DND-41 (cell line): ENCODE measurements at regions not wholly inside any gene's neighbourhood (a gene's known extent, or its start where the extent isn't known, plus 50 kb on each side); places are given as distances from the start of the nearest gene placed in this dataset.

Experiments
- ATAC-seq: fragments of 200-7000 bp; cut with Tn5 transposase; 3 replicates; pipeline ENCODE4 v1.9.1; 2021; ENCODE audit warnings: low read depth; ENCODE audit not compliant: insufficient read depth
- DNase-seq: peaks from one replicate; pipeline ENCODE4 v3.0.0-alpha.2; 2020
- H2AFZ ChIP-seq: 2 replicates; pipeline ENCODE4 v1.6.0; 2012; ENCODE audit warnings: low read depth, low read length
- H3K27ac ChIP-seq: 2 replicates; pipeline ENCODE4 v1.5.1; 2012; ENCODE audit warnings: low read length, inconsistent platforms
- H3K27me3 ChIP-seq: fragments of 200-600 bp; sonication (generic); 2 replicates; pipeline ENCODE4 v1.6.0; 2012; ENCODE audit warnings: low read length, mild to moderate bottlenecking, inconsistent platforms; ENCODE audit not compliant: insufficient read depth, poor library complexity
- H3K36me3 ChIP-seq: 2 replicates; pipeline ENCODE4 v1.5.1; 2012; ENCODE audit warnings: low read length, inconsistent platforms; ENCODE audit not compliant: insufficient read depth
- H3K4me1 ChIP-seq: 2 replicates; pipeline ENCODE4 v1.5.1; 2012; ENCODE audit warnings: mild to moderate bottlenecking, low read length; ENCODE audit not compliant: insufficient read depth
- H3K4me2 ChIP-seq: 2 replicates; pipeline ENCODE4 v1.6.0; 2012; ENCODE audit warnings: mild to moderate bottlenecking, moderate library complexity, low read length, inconsistent platforms; ENCODE audit not compliant: insufficient read depth
- H3K4me3 ChIP-seq, 2 experiments: fragments of 200-600 bp in 1 of 2; shearing (Covaris generic) in 1 of 2; 2 replicates each; pipeline ENCODE4 v1.5.1; 2012 to 2016; ENCODE audit warnings: inconsistent platforms in 2 of 2, low read length in 2 of 2, mild to moderate bottlenecking in 2 of 2, low read depth in 1 of 2, moderate library complexity in 1 of 2
- H3K79me2 ChIP-seq: 2 replicates; pipeline ENCODE4 v1.6.0; 2012; ENCODE audit warnings: low read length, inconsistent platforms; ENCODE audit not compliant: insufficient read depth
- H3K9ac ChIP-seq: 2 replicates; pipeline ENCODE4 v1.6.0; 2012; ENCODE audit warnings: low read depth, mild to moderate bottlenecking, inconsistent platforms, low read length, moderate library complexity
- H3K9me3 ChIP-seq: 2 replicates; pipeline ENCODE4 v1.5.1; 2012; ENCODE audit warnings: low read length, moderate library complexity, mild to moderate bottlenecking, inconsistent platforms; ENCODE audit not compliant: insufficient read depth, severe bottlenecking
- H4K20me1 ChIP-seq: 2 replicates; pipeline ENCODE4 v1.6.0; 2012; ENCODE audit warnings: low read length; ENCODE audit not compliant: insufficient read depth
- EZH2 ChIP-seq: IDR thresholded peaks from 3 replicates; pipeline ENCODE4 v1.6.1; 2012; ENCODE audit warnings: borderline replicate concordance, low read depth, mild to moderate bottlenecking, moderate library complexity, low read length, inconsistent platforms; ENCODE audit not compliant: severe bottlenecking
- TF ChIP-seq, protein P1 (sequence below): IDR thresholded peaks from 2 replicates; pipeline ENCODE4 v1.5.1; 2012; ENCODE audit warnings: borderline replicate concordance, low read length, moderate library complexity, mild to moderate bottlenecking; ENCODE audit not compliant: poor library complexity, severe bottlenecking; ENCODE audit errors: extremely low read depth

DNA sequence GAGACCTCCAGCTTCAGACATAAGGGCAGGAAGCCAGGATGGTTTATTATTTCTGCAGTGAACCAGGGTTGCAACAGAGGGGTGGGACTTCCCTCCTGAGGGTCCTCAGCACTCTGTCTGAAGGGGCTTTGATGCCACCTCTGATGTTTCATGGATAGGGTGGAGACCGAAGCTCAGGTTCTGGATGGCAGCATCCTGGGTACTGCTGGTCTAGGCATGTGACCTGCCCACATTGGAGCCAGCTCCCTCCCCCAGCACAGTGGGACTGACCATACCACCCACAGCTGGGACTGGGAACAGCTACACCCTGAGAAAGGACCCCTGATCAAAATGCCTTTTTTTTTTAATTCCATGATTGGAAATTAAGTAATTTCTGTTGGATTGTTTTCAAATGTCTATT, 355.2 kb downstream of the ZNF516 start:
- H3K4me1 ChIP-seq: peaks cover 6% of the 10 kb centered on the region
- no peaks in the 10 kb centered on the region for H3K36me3 ChIP-seq
- H3K9me3 ChIP-seq: no peaks in the 10 kb centered on the region
- ATAC-seq: no peak
- no peak overlapping the region for H3K4me2 ChIP-seq
- no peaks in the 10 kb centered on the region for H3K27me3 ChIP-seq
- no peaks in the 10 kb centered on the region for H4K20me1 ChIP-seq
- DNase-seq: no peak
- TF ChIP-seq EZH2: no peak
- TF ChIP-seq, protein P1, sequence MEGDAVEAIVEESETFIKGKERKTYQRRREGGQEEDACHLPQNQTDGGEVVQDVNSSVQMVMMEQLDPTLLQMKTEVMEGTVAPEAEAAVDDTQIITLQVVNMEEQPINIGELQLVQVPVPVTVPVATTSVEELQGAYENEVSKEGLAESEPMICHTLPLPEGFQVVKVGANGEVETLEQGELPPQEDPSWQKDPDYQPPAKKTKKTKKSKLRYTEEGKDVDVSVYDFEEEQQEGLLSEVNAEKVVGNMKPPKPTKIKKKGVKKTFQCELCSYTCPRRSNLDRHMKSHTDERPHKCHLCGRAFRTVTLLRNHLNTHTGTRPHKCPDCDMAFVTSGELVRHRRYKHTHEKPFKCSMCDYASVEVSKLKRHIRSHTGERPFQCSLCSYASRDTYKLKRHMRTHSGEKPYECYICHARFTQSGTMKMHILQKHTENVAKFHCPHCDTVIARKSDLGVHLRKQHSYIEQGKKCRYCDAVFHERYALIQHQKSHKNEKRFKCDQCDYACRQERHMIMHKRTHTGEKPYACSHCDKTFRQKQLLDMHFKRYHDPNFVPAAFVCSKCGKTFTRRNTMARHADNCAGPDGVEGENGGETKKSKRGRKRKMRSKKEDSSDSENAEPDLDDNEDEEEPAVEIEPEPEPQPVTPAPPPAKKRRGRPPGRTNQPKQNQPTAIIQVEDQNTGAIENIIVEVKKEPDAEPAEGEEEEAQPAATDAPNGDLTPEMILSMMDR: no peak
- no peak overlapping the region for H2AFZ ChIP-seq
- H3K27ac ChIP-seq: no peak overlapping the region
- no peaks in the 10 kb centered on the region for H3K79me2 ChIP-seq
- H3K4me3 ChIP-seq: no peak overlapping the region
- no peak overlapping the region for H3K9ac ChIP-seq

DNA sequence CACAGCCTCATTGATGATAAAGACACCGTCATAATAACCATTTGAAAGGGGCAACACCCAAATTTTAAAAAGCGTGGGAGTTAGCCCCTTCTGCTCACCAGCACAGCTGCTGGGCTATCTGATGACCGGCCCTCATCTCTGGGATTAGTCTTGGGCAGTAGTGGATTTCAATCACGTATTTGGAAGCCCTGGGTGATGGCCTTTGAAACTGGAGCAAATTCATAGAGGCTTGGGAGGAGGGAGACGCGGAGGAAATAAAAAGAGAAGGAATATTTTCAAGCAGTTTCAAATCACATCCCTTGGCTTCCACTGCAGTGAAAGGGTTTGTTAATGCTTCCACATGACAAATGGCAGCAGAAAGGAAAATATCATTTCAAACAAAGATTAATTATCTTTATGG, 357.8 kb downstream of the ZNF516 start:
- no peaks in the 10 kb centered on the region for H3K36me3 ChIP-seq
- H4K20me1 ChIP-seq: no peaks in the 10 kb centered on the region
- no peak overlapping the region for H3K27ac ChIP-seq
- TF ChIP-seq, protein P1: no peak
- TF ChIP-seq EZH2: no peak
- no peaks in the 10 kb centered on the region for H3K79me2 ChIP-seq
- no peak overlapping the region for H3K9ac ChIP-seq
- no peak for DNase-seq
- no peaks in the 10 kb centered on the region for H3K27me3 ChIP-seq
- no peak overlapping the region for H2AFZ ChIP-seq
- H3K4me2 ChIP-seq: no peak overlapping the region
- peaks cover 12% of the 10 kb centered on the region for H3K4me1 ChIP-seq
- ATAC-seq: no peak
- H3K4me3 ChIP-seq: no peak overlapping the region
- H3K9me3 ChIP-seq: no peaks in the 10 kb centered on the region

DNA sequence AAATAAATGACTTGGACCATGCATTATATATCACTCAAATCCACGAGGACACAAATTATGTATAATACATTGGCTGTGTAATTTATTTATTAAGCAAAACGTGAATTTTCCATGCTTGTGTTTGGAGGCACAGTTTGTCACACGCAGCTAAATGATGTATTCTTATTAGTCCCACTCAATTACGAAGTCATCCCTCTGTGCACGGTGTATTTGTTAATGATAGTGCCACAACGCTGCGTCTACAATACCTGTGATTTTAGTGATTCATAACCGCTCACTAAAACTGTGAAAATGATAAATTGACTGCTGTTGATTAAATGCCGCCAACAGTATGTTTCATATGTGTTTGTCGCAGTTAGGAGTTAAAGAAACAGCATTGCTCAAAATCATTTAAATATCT, 358.3 kb downstream of the ZNF516 start:
- H3K27ac ChIP-seq: no peak overlapping the region
- no peak for ATAC-seq
- H3K4me2 ChIP-seq: no peak overlapping the region
- H2AFZ ChIP-seq: no peak overlapping the region
- no peaks in the 10 kb centered on the region for H3K79me2 ChIP-seq
- no peaks in the 10 kb centered on the region for H3K27me3 ChIP-seq
- no peak overlapping the region for H3K4me3 ChIP-seq
- H3K4me1 ChIP-seq: peaks cover 12% of the 10 kb centered on the region
- no peaks in the 10 kb centered on the region for H3K36me3 ChIP-seq
- TF ChIP-seq, protein P1: no peak
- no peak for TF ChIP-seq EZH2
- H3K9me3 ChIP-seq: no peaks in the 10 kb centered on the region
- H4K20me1 ChIP-seq: no peaks in the 10 kb centered on the region
- no peak for DNase-seq
- no peak overlapping the region for H3K9ac ChIP-seq

DNA sequence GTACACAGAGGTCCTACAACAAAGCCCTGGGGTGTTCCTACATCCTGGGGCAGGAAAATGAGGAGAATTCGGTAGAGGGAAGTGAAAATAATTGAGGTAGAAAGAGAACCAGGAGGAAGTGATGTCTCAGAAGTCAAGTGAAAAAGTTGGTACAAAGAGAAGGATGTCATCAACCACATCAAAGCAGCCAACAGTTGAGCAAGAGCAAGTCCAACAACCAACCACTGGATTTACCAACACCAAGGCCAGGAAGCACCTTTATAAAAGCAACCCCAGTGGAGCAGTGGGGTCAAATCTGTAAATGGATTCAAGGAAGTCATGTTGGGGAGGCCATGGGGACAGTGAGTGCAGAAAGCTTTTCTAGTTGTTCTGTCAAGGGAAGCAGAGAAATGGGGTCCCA, 360.4 kb downstream of the ZNF516 start:
- ATAC-seq: peak; percentile 89
- H3K79me2 ChIP-seq: no peaks in the 10 kb centered on the region
- H4K20me1 ChIP-seq: no peaks in the 10 kb centered on the region
- peaks cover 12% of the 10 kb centered on the region for H3K4me1 ChIP-seq
- H3K9me3 ChIP-seq: no peaks in the 10 kb centered on the region
- H3K27ac ChIP-seq: peak overlapping the region; percentile 33; the same call in 1 of the 2 replicates
- peak; percentile 65 for DNase-seq
- no peak overlapping the region for H2AFZ ChIP-seq
- no peak for TF ChIP-seq EZH2
- TF ChIP-seq, protein P1: no peak
- H3K4me2 ChIP-seq: no peak overlapping the region
- H3K4me3 ChIP-seq: no peak overlapping the region
- no peaks in the 10 kb centered on the region for H3K27me3 ChIP-seq
- no peak overlapping the region for H3K9ac ChIP-seq
- no peaks in the 10 kb centered on the region for H3K36me3 ChIP-seq
